ENCODE measurements at regions not wholly inside any gene's neighbourhood (a gene's known extent, or its start where the extent isn't known, plus 50 kb on each side); places are given as distances from the start of the nearest gene placed in this dataset.
"Not testable (repeated sequence)": the region's sequence is repeated elsewhere in the genome, so short reads cannot be mapped to it uniquely, and the experiment has no call there.

DNA sequence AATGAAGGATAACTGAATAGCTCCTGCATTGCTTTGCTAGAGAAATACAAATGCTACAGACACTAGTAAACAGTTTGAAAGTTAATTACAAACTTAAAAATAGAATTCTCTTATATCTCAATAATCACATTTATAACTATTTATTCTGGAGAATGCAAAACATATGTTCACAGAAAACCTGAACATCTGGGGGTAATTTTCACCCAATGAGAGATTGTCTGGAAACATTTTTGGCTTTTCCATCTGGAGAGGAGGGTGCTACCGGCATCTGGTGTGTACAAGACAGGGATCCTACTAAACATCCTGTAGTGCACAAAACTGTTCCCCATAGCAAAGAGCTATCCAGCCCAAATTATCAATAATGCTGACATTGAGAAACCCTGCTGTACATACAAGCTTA is 378.4 kb upstream of the CHORDC1 start:
- DNase-seq = no peak

GRCh38 chr11:90594658-90595057 is 371.8 kb upstream of the CHORDC1 start:
- DNase-seq = no peak

DNA sequence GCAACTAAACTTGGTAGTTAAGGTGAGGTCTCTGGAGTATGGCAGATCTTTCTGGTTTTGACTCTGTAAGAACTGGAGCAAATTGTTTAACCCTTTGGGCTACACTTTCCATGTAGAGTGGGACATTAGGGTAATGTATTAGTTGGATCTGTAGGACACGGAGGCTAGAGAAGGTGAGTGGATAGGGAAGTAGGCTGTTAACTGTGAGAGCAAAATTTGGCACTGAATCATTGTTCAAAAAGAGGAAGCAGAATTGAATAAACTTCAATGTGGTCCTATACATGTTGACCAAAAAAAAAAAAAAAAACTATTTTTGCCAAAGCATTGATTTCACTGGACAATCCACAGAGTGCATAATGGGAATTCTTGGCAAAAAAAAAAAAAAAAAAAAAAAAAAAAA is 370.2 kb upstream of the CHORDC1 start:
- no peak for DNase-seq

DNA sequence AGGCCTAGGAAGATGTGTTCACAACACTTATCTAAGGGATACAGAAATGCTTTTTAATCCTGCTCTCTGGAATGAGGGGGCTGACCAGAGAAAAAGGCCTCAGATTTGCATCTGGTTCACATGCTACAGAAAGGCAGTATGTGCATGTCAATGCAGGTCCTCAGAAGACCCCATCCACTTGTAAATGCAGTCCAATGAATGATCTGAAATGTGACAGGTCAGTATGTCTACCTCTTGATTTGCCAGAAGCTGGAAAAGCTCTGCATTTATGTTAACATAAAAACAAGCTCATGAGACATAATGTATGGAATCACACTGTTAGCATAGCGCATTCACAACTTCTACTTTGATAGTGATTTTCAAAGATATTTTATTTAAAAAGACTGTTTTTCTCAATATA is 367.4 kb upstream of the CHORDC1 start:
- no peak for DNase-seq

DNA sequence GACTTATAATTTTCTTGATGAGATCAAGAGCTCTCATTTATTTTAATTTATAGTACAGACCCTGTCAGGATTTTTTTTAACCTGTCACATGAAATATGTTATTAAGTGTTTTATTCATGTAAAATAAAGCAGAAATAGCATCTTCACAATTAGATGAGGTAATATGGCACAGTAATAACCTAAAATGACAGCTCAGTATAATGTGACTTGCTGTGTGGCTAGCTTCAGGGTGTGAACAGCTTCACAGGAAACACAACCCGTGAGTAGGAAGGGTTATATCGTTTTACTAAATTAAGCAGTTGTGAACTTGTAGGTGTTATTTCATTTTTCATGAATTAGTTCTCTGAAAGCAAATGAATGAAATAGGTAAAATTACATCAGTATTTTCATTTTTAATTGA is 366.9 kb upstream of the CHORDC1 start:
- DNase-seq = no peak

DNA sequence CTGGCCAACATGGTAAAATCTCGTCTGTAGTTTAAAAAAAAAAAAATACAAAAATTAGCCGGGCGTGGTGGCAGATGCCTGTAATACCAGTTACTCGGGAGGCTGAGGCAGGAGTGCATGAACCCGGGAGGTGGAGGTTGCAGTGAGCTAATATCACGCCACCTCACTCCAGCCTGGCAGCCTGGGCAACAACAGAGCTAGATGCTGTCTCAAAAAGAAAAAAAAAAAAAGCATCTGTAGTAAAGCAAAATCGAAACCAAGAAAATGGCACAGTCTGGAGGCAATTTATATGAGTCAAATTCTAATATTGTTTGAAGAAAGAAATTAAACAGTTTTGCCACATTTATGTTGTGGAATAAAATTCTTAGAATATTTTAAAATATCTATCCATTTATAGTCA is 365.0 kb upstream of the CHORDC1 start:
- DNase-seq = no peak

DNA sequence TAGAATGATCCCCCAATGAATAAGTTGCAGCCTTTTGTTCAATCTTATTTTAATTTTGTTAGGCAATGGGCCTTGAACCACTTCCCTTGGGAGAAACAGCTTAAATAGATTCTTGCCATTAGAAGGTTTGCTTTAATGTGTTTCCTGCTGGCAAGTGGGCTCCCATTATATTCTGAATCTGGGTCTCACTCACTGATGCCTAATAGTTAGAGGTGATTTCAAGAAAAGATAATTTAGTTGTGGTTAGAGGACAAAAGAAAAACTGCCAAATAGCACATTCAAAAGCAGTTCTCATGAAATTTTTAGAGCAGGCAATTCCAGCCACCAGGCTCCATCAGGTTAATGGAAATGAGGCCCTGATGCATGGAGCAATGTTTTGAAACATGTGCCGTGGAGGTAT is 362.6 kb upstream of the CHORDC1 start:
- DNase-seq = no peak

DNA sequence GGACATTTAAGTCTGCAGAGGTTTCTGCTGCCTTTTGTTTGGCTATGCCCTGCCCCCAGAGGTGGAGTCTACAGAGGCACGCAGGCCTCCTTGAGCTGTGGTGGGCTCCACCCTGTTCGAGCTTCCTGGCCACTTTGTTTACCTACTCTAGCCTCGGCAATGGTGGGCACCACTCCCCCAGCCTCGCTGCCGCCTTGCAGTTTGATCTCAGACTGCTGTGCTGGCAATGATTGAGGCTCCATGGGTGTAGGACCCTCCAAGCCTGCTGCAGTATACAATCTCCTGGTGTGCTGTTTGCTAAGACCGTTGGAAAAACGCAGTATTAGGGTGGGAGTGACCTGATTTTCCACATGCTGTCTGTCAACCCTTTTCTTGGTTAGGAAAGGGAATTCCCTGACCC is 360.1 kb upstream of the CHORDC1 start:
- DNase-seq = not testable (repeated sequence)

DNA sequence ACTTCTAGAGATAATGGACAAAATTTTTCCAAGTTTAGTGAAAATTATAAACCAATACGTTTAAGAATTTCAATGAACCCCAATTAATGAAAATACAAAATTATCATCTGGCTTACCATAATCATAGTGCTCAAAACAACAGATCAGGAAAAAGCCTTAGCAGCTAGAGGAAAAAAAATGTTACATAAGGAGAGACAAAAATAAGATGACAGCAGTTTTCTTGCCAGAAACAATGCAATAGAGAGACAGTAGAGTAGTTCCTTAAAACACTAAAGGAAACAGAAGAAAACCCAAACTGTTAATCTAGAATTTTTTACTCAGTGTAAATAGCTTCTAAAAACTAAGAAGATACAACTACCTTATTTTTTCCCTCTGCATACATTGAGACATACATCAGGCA is 341.7 kb upstream of the CHORDC1 start:
- no peak for DNase-seq

- DNase-seq = no peak
Observed at GRCh38 chr11:90558328-90558865, 335.5 kb upstream of the CHORDC1 start.

DNA sequence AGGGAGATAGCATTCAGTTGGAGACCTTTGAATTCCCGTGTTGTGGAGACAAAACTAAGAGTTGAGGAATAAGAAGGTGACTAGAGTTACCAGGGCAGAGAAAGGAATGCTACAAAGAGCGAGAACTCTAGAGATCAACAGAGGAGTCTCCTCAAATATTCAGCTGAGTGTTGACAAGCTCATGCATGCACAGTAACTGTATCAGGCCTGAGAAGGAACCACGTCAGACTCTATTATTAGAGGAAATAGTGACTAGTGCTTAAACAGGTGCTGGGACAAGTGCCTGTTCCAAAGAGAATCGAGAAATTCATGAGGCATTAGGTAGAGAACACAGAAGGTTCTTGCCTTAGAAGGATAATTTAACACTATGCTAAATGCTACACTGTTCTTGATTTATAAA is 333.8 kb upstream of the CHORDC1 start:
- no peak for DNase-seq

DNA sequence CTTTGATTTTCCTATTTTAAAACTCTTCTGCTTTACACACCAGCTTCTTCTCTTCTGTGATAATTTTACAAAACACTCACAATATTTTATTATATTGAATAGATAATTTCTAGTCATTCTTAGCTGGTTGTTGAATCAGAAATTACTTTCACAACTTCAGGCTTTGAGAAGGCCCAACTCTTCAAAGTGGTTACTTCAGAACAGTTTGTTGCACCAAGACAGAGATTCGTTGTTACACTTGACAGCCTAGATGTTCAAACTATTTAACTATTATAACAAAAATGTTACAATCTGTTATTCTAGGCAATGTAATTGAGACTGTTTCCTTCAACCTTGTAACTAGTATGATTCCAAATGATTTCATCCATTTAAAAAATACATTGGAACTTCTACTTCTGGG is 333.2 kb upstream of the CHORDC1 start:
- DNase-seq = no peak

GRCh38 chr11:90555477-90555876 is 332.6 kb upstream of the CHORDC1 start:
- no peak for DNase-seq

DNA sequence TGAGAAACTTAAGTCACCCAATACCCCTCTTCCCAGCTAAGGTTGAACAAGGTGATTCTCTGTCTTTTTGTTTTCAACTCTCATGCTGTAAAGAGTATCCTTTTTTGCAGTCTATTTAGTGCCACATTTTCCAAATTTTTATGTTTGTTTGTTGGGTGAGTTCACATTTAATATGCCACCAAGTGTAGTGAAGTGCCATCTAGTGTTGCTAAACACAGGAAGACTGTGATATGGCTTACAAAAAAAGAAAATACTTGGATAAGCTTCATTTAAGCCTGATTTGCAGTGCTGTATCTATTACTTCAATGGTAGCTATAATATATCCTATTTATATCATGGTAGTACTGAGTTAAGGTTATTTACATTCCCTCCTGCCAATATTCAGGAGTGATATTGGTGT is 319.2 kb upstream of the CHORDC1 start:
- DNase-seq = no peak

- no peak for DNase-seq
Observed at GRCh38 chr11:90536301-90536700, 313.5 kb upstream of the CHORDC1 start.

- DNase-seq = no peak
Observed at GRCh38 chr11:90532125-90532524, 309.3 kb upstream of the CHORDC1 start.

DNA sequence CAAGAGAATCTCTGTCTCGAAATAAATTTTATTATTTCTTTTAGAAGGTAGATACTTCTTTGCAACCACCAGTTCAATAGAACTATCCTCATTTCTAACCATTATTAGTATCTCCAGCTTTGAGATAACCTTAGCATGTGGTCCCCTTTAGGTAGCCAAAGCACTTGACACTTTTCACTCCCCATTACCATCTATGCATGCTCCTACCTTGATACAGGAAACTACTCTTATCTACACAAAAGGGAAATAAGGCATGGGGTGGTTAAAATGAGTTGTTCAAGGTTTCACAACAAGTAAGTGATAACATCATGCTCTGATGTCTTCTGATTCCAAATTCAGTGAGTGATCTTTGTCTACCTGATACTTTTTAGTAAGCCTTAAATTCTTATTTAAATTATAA is 308.2 kb upstream of the CHORDC1 start:
- no peak for DNase-seq

GRCh38 chr11:90525962-90526361 is 303.1 kb upstream of the CHORDC1 start:
- DNase-seq = no peak

DNA sequence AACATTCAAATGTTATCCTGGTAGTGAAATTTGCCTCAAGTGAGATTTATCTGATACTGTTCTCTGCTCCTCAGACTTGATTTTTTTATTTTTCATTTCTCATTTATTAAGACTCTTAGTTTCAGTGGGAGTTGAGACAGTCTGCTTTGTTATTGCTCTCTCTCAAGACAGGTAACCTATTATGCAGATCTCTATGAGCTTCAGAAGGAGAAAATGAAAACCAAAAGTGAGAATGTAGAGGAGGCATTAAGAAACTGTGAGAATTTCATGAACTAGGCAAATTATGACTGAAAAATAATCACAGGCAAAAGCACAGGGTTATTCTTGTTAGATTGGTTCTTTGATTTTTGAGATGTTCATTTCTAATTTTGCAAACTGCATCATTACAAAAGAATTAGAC is 290.0 kb upstream of the CHORDC1 start:
- DNase-seq = no peak

DNA sequence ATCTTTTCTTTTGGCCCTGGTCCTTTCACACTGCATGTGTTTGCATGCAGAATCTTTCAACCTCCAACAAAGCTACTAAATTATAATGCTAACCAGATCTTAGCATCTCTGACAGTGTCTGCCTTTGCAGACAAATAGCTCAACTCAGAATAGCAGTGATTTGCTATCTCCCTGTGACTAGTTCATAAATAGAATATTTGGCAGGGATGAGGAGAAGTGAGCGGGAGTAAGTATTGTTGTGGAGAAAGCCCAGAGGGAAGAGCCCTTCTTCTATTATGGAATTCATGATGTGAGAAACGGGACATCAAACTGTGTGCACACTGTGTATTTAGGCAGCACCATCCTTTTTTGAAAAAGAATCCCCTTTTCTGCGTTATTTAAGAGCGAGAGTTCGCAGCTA is 288.0 kb upstream of the CHORDC1 start:
- DNase-seq = no peak

DNA sequence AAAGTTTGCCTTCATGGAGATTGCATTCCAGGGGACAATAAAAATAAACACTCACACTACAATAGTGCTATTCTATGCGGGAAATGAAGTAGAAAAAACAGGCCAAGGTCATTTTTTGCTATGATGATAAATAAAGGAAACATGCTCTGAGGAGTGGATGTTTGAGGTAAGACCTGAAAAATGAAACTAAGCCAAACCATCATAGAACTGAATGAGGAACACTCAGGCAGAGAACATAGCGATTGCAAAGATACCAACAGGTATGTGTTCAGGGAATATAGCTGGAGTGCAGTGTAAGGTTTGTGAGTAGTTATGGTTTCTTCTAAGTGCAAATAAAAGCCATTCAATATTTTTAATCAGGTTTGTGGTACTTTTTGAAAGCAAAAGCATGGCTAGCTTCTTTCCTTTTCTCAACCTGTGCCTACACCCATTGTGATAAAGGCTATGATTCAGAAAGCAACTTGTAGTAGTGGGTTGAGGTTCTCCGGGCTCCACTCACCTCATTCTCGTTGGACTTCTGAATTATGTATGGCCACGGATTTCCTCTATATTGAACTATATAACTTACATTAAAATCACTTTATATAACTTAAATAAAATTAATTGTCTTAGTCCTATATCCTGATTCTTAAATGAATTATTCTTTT is 278.2 kb upstream of the CHORDC1 start:
- DNase-seq = no peak

DNA sequence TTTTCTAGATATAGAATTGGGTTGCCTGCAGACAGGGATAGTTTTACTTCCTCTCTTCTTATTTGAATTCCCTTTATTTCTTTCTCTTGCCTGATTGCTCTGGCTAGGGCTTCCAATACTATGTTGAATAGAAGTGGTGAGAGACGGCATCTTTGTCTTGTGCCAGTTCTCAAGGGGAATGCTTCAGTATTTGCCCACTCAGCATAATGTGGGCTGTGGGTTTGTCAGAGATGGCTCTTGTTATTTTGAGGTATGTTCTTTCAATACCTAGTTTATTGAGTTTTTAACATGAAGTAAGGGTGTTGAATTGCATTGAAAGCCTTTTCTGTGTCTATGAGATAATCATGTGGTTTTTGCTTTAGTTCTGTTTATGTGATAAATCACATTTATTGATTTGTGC is 273.9 kb upstream of the CHORDC1 start:
- DNase-seq = no peak

GRCh38 chr11:90493379-90493778 is 270.5 kb upstream of the CHORDC1 start:
- DNase-seq = no peak

DNA sequence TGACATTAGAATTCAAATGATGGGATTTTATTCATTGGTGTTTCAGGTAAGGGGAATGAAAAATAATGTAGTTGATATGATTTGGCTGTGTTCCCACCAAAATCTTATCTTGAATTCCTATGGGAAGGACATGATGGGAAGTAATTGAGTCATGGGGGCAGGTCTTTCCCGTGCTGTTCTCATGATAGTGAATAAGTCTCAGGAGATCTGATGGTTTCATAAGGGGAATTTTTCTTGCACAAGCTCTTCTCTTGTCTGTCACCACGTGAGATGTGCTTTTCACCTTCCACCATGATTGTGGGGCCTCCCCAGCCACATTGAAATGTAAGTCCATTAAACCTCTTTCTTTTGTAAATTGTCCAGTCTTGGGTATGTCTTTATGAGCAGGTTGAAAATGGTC is 268.6 kb upstream of the CHORDC1 start:
- DNase-seq = no peak

DNA sequence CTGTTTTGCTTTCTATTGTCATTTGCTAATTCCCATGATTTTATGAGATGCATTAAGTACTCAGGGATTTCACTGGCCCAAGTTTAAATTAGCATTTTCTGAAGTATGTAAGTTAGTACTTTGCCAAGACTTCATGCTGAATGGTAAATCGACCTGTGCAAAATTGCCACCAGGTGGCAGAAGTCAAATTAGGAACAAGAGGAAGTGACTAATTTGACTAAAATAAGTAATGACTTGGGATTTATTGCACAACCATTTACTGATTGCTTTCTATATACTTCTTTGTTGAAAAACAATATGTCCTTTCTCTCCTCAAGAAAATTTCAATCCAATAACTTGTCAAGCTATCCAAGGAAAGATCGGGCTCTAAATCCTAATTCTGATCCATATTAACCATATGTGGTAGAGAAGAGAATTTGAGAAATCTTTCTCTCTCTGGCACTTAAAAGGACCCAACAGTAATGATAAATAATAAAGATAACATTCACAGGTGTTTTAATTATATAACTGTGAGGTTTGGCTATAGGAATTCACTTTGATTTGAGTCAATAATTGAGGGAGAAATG is 253.7 kb upstream of the CHORDC1 start:
- DNase-seq = peak; percentile 63

Data from dermis blood vessel endothelial cell (primary cell).